ENCODE measurements at regions not wholly inside any gene's neighbourhood (a gene's known extent, or its start where the extent isn't known, plus 50 kb on each side); places are given as distances from the start of the nearest gene placed in this dataset.

DNA sequence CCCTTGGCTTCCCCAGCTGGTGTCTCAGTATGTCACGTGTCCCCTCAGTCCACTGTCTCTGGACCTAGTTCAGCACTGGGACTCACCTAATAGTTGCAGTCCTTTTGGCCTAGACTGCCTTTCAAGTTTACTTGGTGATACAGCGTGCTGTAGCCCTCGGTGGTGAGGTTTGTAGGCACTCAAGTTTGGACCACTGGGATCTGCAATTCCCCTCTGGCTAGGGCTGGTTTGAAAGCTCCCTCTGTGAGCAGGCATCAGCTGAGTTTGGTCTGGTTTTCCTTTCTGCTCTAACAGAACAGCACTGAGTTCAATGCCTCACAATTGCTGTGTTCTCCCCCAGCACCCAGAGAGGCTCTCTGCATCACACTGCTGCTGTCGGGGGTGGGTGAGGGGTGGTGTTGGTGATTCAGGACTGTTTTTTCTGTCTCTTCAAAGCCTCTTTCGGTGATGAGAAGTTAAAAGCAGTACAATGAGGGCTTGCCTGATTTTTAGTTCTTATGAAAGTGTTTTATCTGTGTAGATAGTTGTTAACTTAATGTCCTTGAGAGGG, 494.2 kb downstream of the TDRD15 start:
- no peak for DNase-seq (ENCODE audit: low read depth, low spot score)

DNA sequence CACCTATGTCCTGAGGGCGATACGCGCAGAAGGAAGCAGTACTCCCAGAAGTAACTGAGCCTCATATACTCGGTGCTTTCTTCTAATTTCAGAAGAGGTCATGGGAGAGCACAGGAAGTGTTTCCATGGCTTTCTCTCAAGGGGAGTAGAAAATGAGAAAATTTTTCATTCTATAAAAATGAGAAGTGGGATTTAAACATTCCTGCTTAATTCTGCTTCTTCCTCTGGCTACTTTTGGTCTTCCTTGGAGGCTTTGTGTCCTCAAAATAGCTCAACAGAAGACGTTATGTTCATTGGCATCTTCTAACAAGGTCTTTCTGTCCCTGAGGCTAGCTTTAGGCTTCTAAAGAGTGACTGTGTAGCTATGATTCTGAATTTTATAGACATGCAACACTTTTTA, 497.0 kb downstream of the TDRD15 start:
- DNase-seq (ENCODE audit: low read depth, low spot score): no peak

GRCh38 chr2:21627938-21628337, 504.2 kb downstream of the TDRD15 start:
- DNase-seq (ENCODE audit: low read depth, low spot score): no peak

DNA sequence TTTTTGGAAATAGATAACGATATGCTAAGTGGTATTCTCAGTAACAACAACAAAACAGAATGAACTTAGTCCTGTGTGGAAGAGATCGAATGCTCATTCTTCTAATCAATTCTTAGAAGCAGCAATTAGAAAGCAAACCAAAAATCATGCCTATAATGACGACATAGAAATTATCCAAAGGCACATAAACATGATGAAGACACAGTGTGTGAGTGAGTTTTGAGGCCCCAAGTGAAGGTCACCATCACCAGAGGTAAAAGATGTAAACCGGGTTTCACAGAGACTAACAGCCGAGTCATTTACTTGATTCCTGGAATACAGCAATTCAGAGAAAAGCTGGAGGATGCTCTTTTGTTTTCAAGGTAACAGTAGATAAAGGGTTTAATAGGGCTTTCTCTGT, 509.2 kb downstream of the TDRD15 start:
- no peak for DNase-seq (ENCODE audit: low read depth, low spot score)

- DNase-seq (ENCODE audit: low read depth, low spot score): no peak
These were observed 509.7 kb downstream of the TDRD15 start for GRCh38 chr2:21633466-21633865.

DNA sequence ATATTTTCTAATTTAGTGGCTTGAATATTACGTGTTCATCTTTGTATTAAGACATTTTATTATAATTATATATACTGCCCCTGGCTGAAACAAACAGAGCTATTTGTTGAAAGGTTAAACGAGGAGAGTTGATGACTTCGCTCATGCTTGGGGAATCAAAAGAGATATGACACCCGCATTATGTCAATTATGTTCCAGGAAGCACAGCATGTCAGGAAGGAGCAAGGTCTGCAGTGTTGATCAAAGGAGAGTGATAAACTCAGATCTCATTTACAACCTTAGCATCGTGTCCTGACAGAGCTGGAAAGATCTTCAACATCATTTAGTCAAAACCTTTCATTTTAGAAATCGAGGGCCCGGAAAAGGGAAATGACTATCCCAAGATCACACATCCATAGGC, 510.1 kb downstream of the TDRD15 start:
- DNase-seq (ENCODE audit: low read depth, low spot score): no peak

- no peak for DNase-seq (ENCODE audit: low read depth, low spot score)
These were observed 516.3 kb downstream of the TDRD15 start for GRCh38 chr2:21640046-21640445.

GRCh38 chr2:21642647-21643046, 518.9 kb downstream of the TDRD15 start:
- DNase-seq (ENCODE audit: low read depth, low spot score): no peak

GRCh38 chr2:21643180-21643579, 519.4 kb downstream of the TDRD15 start:
- DNase-seq (ENCODE audit: low read depth, low spot score): no peak

GRCh38 chr2:21644266-21644665, 520.5 kb downstream of the TDRD15 start:
- no peak for DNase-seq (ENCODE audit: low read depth, low spot score)

GRCh38 chr2:21646345-21646744, 522.6 kb downstream of the TDRD15 start:
- DNase-seq (ENCODE audit: low read depth, low spot score): no peak

DNA sequence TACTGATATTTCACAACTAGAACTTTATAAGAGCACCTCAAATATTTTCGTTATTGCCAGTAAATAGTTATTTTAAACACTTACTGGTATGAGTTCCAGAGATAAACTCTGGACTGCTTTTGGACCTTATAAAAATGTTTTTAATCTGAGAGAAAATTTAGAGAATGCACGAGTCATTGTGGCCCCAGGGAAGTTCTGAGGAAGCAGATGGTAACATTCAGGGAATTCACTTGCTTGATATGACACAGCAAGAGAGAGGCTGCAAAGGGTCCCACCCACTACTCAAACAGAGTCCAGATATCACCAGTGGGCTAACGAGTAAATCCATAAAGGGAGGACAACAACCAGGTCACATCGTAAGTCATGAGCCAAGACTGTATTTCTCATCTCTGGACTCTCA, 526.8 kb downstream of the TDRD15 start:
- DNase-seq (ENCODE audit: low read depth, low spot score): no peak

DNA sequence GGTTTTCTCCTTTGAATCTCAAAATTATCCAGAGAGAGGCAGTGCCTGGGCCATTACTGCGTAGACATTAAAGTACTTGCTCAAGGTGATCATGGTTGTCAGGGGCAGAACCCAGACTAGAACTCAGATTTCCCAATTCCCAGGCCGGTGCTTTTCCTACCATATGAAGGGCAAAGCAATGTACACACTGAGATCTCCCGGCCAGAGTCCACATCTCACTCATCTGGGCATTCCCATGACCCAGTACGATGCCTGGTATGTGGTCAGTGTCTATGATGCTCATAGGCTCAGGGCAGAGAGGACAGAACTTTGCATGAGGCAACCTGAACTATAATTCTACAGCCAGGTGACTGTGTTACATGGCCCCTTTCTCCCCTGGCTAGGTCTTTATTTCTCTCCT, 531.4 kb downstream of the TDRD15 start:
- DNase-seq (ENCODE audit: low read depth, low spot score): no peak

GRCh38 chr2:21656330-21657075, 532.7 kb downstream of the TDRD15 start:
- no peak for DNase-seq (ENCODE audit: low read depth, low spot score)

- no peak for DNase-seq (ENCODE audit: low read depth, low spot score)
These were observed 533.7 kb downstream of the TDRD15 start for GRCh38 chr2:21657445-21657844.

DNA sequence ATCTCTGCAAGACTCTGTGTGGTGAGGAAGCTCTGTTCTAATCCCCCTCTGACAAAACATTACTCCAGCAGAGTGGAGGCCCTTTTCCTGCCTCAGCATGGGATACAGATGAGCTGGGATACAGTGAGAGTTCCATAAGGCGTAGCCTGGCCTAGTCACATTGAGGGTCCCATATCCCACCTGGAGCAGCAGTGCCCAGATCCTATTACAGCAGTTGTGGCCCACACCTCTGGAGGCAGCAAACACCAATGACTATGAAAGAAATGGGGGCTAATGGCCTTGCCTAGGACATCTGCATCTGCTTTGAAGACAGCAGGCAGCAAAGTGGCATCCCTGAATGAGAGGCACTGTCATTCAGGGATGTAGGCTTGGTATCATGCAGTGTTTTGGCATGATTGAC, 534.5 kb downstream of the TDRD15 start:
- no peak for DNase-seq (ENCODE audit: low read depth, low spot score)

DNA sequence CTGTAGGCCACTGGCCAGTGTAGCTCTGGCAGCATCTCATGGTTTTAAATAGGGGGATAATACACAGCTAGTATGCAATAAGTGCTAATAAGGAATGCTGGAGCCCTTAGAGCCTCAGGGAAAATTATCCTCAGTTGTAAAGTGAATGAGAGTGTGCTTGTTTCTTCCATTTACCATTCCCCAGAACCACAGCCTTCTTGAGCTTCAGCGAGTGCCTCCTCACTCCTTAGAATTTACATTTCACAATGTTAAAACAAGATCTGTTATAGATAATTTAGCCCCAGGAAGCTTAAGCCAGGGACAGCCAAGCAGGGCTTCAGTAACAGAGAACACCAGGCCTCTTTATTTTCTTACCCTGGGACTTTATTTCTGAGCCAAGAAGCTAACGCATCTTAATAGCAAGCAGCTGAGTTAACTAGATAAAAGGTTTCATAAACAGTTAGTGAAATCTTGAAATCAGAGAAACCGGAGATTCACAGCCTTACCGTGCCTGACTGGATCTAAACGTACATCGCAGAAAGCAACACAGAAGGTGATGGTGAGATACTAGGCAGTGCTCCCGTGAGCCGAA, 535.2 kb downstream of the TDRD15 start:
- DNase-seq (ENCODE audit: low read depth, low spot score): no peak

DNA sequence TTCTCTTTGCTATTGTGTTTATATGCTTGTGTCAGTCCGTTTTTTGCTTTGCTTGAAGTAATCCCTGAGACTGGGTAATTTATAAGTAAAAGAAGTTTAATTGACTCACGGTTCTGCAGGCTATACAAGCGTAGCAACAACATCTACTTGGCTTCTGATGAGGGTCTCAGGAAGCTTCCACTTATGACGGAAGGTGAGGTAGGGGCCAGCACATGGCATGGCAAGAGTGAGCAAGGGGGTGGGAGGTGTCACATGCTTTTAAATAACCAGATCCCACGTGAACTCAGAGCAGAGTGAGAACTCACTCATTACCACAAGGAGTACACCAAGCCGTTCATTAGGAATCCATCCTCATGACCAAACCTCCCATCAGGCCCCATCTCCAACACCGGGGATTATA, 540.3 kb downstream of the TDRD15 start:
- no peak for DNase-seq (ENCODE audit: low read depth, low spot score)

- DNase-seq (ENCODE audit: low read depth, low spot score): no peak
These were observed 543.9 kb downstream of the TDRD15 start for GRCh38 chr2:21667638-21668037.

- DNase-seq (ENCODE audit: low read depth, low spot score): no peak
These were observed 544.4 kb downstream of the TDRD15 start for GRCh38 chr2:21668078-21668710.

DNA sequence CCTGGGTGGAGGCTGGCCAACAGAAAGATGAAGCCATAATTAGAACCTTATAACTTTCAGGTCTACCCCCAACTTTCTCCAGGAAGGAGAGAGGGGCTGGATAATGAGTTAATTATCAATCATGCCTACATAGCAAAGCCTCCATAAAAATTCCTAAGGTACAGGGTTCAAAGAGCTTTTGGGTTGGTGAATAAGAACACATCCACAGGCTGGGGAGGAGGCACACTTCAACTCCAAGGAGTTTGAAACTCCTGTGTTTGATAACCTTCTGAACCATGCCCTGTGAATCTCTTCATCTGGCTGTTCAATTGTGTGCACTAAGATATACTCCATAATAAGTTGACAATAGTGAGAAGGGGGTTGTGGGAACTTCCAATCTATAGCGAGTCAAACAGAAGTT, 552.3 kb downstream of the TDRD15 start:
- no peak for DNase-seq (ENCODE audit: low read depth, low spot score)

DNA sequence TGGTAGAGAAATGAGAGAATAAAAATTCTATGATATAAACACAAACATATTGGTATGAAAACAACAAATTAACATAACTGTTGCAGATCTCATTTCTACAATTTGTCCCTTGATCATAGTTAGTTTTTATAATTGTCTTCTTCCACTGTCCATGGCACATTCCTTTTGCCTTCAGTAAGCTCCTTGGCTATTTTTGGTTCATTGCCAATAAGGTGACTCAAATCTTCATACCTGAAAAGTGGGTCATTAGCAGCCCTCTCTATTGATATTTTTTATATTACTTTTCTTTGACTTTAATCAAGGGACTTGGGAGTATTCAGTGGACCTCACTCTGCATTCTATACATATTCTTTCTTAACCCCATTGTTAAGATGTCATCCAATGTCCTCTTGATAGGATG, 552.9 kb downstream of the TDRD15 start:
- DNase-seq (ENCODE audit: low read depth, low spot score): no peak

DNA sequence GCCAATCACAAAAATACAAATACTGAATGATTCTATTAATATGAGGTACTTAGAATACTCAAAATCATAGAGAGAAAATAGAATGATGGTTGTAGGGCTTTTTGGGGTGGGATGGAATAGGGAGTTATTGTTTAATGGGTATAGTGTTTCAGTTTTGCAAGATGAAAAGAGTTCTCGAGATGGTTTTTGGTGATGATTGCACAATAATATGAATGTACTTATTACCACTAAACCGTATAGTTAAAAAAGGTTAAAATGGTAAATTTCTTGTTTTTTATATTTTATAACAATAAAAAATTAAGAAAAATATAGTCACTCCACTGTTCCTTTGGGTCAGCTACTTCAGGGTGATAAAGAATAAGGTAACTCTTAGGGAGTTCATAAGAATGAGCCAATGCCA, 560.1 kb downstream of the TDRD15 start:
- DNase-seq (ENCODE audit: low read depth, low spot score): no peak
